ENCODE measurements at regions not wholly inside any gene's neighbourhood (a gene's known extent, or its start where the extent isn't known, plus 50 kb on each side); places are given as distances from the start of the nearest gene placed in this dataset.
"Not testable (repeated sequence)": the region's sequence is repeated elsewhere in the genome, so short reads cannot be mapped to it uniquely, and the experiment has no call there.

DNA sequence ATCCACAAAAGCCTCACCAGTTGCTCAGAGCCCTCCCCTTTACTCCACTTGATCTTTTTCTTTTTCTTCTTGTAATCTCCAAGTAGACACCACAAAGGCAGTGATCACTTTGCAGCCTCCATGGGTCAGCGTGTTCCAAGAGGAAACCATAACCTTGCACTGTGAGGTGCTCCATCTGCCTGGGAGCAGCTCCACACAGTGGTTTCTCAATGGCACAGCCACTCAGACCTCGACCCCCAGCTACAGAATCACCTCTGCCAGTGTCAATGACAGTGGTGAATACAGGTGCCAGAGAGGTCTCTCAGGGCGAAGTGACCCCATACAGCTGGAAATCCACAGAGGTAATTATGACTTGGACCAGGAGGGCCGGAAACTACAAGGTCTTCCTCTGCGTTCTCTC is 95.6 kb downstream of the FAM72B start:
- TF ChIP-seq, protein P1, sequence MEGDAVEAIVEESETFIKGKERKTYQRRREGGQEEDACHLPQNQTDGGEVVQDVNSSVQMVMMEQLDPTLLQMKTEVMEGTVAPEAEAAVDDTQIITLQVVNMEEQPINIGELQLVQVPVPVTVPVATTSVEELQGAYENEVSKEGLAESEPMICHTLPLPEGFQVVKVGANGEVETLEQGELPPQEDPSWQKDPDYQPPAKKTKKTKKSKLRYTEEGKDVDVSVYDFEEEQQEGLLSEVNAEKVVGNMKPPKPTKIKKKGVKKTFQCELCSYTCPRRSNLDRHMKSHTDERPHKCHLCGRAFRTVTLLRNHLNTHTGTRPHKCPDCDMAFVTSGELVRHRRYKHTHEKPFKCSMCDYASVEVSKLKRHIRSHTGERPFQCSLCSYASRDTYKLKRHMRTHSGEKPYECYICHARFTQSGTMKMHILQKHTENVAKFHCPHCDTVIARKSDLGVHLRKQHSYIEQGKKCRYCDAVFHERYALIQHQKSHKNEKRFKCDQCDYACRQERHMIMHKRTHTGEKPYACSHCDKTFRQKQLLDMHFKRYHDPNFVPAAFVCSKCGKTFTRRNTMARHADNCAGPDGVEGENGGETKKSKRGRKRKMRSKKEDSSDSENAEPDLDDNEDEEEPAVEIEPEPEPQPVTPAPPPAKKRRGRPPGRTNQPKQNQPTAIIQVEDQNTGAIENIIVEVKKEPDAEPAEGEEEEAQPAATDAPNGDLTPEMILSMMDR (IDR thresholded peaks at IDR 0.05; ENCODE audit: poor library complexity, severe bottlenecking) = not testable (repeated sequence)
- TF ChIP-seq, protein P2, sequence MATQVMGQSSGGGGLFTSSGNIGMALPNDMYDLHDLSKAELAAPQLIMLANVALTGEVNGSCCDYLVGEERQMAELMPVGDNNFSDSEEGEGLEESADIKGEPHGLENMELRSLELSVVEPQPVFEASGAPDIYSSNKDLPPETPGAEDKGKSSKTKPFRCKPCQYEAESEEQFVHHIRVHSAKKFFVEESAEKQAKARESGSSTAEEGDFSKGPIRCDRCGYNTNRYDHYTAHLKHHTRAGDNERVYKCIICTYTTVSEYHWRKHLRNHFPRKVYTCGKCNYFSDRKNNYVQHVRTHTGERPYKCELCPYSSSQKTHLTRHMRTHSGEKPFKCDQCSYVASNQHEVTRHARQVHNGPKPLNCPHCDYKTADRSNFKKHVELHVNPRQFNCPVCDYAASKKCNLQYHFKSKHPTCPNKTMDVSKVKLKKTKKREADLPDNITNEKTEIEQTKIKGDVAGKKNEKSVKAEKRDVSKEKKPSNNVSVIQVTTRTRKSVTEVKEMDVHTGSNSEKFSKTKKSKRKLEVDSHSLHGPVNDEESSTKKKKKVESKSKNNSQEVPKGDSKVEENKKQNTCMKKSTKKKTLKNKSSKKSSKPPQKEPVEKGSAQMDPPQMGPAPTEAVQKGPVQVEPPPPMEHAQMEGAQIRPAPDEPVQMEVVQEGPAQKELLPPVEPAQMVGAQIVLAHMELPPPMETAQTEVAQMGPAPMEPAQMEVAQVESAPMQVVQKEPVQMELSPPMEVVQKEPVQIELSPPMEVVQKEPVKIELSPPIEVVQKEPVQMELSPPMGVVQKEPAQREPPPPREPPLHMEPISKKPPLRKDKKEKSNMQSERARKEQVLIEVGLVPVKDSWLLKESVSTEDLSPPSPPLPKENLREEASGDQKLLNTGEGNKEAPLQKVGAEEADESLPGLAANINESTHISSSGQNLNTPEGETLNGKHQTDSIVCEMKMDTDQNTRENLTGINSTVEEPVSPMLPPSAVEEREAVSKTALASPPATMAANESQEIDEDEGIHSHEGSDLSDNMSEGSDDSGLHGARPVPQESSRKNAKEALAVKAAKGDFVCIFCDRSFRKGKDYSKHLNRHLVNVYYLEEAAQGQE (IDR thresholded peaks at IDR 0.05; ENCODE audit: borderline replicate concordance) = not testable (repeated sequence)
- TF ChIP-seq EZH2 (IDR thresholded peaks at IDR 0.05; ENCODE audit: borderline replicate concordance, insufficient read depth, low read length, poor library complexity, severe bottlenecking); POLR2AphosphoS5 (IDR thresholded peaks at IDR 0.05); RAD21 (conservative IDR thresholded peaks at IDR 0.05); MXI1 (conservative IDR thresholded peaks at IDR 0.05; ENCODE audit: poor library complexity, severe bottlenecking); SMC3 (conservative IDR thresholded peaks at IDR 0.05; ENCODE audit: poor library complexity); TAF1 (IDR thresholded peaks at IDR 0.05; ENCODE audit: low read depth): not testable (repeated sequence)
